ENCODE measurements at regions not wholly inside any gene's neighbourhood (a gene's known extent, or its start where the extent isn't known, plus 50 kb on each side); places are given as distances from the start of the nearest gene placed in this dataset.

DNA sequence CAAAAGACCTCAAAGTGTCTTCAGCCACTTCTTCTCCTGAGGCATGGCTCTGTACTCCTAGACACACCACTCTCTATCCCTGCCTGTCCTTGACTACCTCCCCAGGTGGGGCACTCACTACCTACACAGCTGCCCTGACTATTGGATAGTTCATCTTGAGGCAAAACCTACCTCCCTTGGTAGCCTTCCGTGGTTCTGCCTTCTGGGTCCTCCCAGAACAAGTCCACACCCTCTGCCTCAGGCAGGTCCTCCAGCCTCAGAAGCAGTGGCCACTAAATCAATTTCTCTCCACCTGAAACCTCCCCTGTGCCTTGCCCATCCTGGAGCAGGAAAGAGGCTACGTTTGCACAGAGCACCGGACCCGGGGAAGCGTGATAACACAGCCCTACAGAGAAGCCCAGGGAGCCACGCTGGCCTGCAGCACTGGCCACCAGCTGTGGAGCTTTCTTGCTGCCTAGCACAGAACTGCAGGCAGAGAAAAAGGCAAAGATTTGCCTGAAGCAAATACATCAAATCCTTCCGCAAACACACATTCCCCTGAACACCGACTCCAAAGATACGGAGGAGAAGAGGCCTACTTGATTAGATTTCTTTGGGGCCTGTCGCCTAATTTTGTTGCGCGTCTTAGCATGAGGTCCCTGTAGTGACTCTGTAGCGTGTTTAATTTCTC, 141.8 kb downstream of the C9orf50 start:
- TF ChIP-seq CTCF (conservative IDR thresholded peaks at IDR 0.05; ENCODE audit: low read depth, low read length) (no peak), EZH2 (IDR thresholded peaks at IDR 0.05; ENCODE audit: borderline replicate concordance, low read depth, low read length, poor library complexity, severe bottlenecking) (no peak)
